Loucy (cell line): ENCODE measurements at regions not wholly inside any gene's neighbourhood (a gene's known extent, or its start where the extent isn't known, plus 50 kb on each side); places are given as distances from the start of the nearest gene placed in this dataset.

Experiments
- H2AFZ ChIP-seq: fragments of 200-600 bp; sonication (generic); 2 replicates; pipeline ENCODE4 v1.6.0; 2016; ENCODE audit warnings: antibody characterized with exemption, mild to moderate bottlenecking, low read length, moderate library complexity
- H3F3A ChIP-seq: fragments of 200-600 bp; 2 replicates; pipeline ENCODE4 v1.6.0; 2016; ENCODE audit warnings: antibody characterized with exemption, low read depth, mild to moderate bottlenecking
- H3K27me3 ChIP-seq: fragments of 200-600 bp; sonication (generic); 2 replicates; pipeline ENCODE4 v1.6.1; 2014; ENCODE audit warnings: low read length, mild to moderate bottlenecking; ENCODE audit not compliant: insufficient read depth, poor library complexity, severe bottlenecking
- H3K36me3 ChIP-seq: fragments of 200-600 bp; sonication (generic); 2 replicates; pipeline ENCODE4 v1.6.1; 2016; ENCODE audit warnings: low read length; ENCODE audit not compliant: insufficient read depth
- H3K4me1 ChIP-seq: fragments of 200-600 bp; sonication (generic); 2 replicates; pipeline ENCODE4 v1.5.1; 2014; ENCODE audit warnings: low read length, mild to moderate bottlenecking; ENCODE audit not compliant: insufficient read depth, poor library complexity, severe bottlenecking
- H3K4me2 ChIP-seq: fragments of 200-600 bp; sonication (generic); 2 replicates; pipeline ENCODE4 v1.6.0; 2014; ENCODE audit warnings: antibody characterized with exemption, low read length, low read depth, mild to moderate bottlenecking; ENCODE audit not compliant: poor library complexity, severe bottlenecking
- H3K4me3 ChIP-seq: fragments of 200-600 bp; sonication (generic); 2 replicates; pipeline ENCODE4 v1.5.1; 2014; ENCODE audit warnings: low read length, mild to moderate bottlenecking, mixed read lengths; ENCODE audit not compliant: poor library complexity, severe bottlenecking
- H3K79me2 ChIP-seq: fragments of 200-600 bp; sonication (generic); 2 replicates; pipeline ENCODE4 v1.6.1; 2014; ENCODE audit warnings: low read length; ENCODE audit not compliant: insufficient read depth
- H3K9ac ChIP-seq: fragments of 200-600 bp; sonication (generic); 2 replicates; pipeline ENCODE4 v1.6.0; 2014; ENCODE audit warnings: mild to moderate bottlenecking, low read depth, low read length, moderate library complexity; ENCODE audit not compliant: poor library complexity, severe bottlenecking
- H3K9me2 ChIP-seq: fragments of 200-600 bp; sonication (generic); replicated peaks from 2 replicates; pipeline ENCODE4 v1.6.1; 2016; ENCODE audit warnings: low read depth, low read length, mixed read lengths
- H3K9me3 ChIP-seq: fragments of 200-600 bp; sonication (generic); 2 replicates; pipeline ENCODE4 v1.6.1; 2014; ENCODE audit warnings: mild to moderate bottlenecking, antibody characterized with exemption, low read length, low read depth; ENCODE audit not compliant: insufficient read depth
- H4K20me1 ChIP-seq: fragments of 200-600 bp; sonication (generic); 2 replicates; pipeline ENCODE4 v1.6.0; 2014; ENCODE audit warnings: antibody characterized with exemption, low read length, mild to moderate bottlenecking; ENCODE audit not compliant: insufficient read depth, poor library complexity, severe bottlenecking
- EZH2phosphoT487 ChIP-seq: fragments of 200-600 bp; IDR thresholded peaks from 2 replicates; pipeline ENCODE4 v1.6.1; 2018; ENCODE audit warnings: antibody characterized with exemption, mild to moderate bottlenecking, moderate library complexity, borderline replicate concordance
- TF ChIP-seq, protein P1 (sequence below): fragments of 200-600 bp; sonication (generic); conservative IDR thresholded peaks from 2 replicates; pipeline ENCODE4 v1.5.1; 2014; ENCODE audit warnings: mild to moderate bottlenecking, antibody characterized with exemption, low read length

DNA sequence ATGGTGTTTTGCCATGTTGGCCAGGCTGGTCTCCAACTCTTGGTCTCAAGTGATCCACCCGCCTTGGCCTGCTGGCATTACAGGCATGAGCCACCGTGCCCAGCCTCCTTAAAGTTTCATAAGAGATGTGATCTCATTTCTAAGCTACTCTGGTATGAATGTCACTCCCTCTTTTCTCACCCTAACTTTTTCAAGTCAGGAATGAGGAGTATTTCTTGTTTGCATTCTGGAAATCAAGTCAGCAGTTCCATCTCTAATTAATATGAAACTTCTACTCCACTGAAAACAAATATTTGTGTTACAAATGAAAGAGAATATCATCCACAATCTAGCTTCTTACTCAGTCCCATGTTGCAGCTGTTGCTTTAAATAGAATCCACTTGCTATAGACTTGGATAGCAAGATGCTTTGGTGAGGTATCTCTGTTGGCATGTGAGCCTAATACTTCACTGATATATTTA lies 61.3 kb downstream of the ARF6 start:
- H3K9me3 ChIP-seq = no peaks in the 10 kb centered on the region
- no peaks in the 10 kb centered on the region for H3K27me3 ChIP-seq
- no peaks in the 10 kb centered on the region for H3K36me3 ChIP-seq
- H3K9ac ChIP-seq = no peak overlapping the region
- no peak overlapping the region for H2AFZ ChIP-seq
- H3K4me1 ChIP-seq = peaks cover 6% of the 10 kb centered on the region
- no peaks in the 10 kb centered on the region for H3F3A ChIP-seq
- no peak overlapping the region for H3K4me3 ChIP-seq
- no peaks in the 10 kb centered on the region for H3K79me2 ChIP-seq
- no peak for TF ChIP-seq EZH2phosphoT487
- TF ChIP-seq, protein P1, sequence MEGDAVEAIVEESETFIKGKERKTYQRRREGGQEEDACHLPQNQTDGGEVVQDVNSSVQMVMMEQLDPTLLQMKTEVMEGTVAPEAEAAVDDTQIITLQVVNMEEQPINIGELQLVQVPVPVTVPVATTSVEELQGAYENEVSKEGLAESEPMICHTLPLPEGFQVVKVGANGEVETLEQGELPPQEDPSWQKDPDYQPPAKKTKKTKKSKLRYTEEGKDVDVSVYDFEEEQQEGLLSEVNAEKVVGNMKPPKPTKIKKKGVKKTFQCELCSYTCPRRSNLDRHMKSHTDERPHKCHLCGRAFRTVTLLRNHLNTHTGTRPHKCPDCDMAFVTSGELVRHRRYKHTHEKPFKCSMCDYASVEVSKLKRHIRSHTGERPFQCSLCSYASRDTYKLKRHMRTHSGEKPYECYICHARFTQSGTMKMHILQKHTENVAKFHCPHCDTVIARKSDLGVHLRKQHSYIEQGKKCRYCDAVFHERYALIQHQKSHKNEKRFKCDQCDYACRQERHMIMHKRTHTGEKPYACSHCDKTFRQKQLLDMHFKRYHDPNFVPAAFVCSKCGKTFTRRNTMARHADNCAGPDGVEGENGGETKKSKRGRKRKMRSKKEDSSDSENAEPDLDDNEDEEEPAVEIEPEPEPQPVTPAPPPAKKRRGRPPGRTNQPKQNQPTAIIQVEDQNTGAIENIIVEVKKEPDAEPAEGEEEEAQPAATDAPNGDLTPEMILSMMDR = no peak
- H4K20me1 ChIP-seq = no peaks in the 10 kb centered on the region
- H3K4me2 ChIP-seq = no peak overlapping the region
- H3K9me2 ChIP-seq = no peaks in the 10 kb centered on the region

DNA sequence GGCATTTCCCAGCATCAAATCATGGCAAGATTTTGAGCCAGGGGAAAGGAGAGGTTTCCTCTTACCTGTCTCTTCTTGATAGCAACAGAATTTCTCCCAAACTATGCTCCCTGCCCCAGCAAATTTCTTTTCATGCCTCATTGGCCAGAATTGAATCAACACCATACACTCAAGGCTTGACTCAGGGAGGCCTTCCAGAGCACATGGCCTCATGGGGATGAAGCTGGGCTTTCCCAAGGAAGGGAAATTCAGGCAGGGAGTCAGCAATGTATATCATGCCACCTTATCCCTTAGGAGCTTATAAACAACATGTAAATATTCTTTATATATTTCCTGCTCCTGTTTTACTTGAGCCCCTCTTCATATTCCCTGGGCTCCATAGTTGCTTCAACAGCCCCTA lies 62.1 kb downstream of the ARF6 start:
- no peak overlapping the region for H3K4me3 ChIP-seq
- H3K9ac ChIP-seq = no peak overlapping the region
- H3K4me1 ChIP-seq = peaks cover 6% of the 10 kb centered on the region
- TF ChIP-seq EZH2phosphoT487 = no peak
- TF ChIP-seq, protein P1 = no peak
- no peaks in the 10 kb centered on the region for H3F3A ChIP-seq
- no peaks in the 10 kb centered on the region for H3K27me3 ChIP-seq
- H4K20me1 ChIP-seq = no peaks in the 10 kb centered on the region
- no peaks in the 10 kb centered on the region for H3K79me2 ChIP-seq
- H3K9me3 ChIP-seq = no peaks in the 10 kb centered on the region
- H3K9me2 ChIP-seq = no peaks in the 10 kb centered on the region
- no peaks in the 10 kb centered on the region for H3K36me3 ChIP-seq
- no peak overlapping the region for H2AFZ ChIP-seq
- no peak overlapping the region for H3K4me2 ChIP-seq

DNA sequence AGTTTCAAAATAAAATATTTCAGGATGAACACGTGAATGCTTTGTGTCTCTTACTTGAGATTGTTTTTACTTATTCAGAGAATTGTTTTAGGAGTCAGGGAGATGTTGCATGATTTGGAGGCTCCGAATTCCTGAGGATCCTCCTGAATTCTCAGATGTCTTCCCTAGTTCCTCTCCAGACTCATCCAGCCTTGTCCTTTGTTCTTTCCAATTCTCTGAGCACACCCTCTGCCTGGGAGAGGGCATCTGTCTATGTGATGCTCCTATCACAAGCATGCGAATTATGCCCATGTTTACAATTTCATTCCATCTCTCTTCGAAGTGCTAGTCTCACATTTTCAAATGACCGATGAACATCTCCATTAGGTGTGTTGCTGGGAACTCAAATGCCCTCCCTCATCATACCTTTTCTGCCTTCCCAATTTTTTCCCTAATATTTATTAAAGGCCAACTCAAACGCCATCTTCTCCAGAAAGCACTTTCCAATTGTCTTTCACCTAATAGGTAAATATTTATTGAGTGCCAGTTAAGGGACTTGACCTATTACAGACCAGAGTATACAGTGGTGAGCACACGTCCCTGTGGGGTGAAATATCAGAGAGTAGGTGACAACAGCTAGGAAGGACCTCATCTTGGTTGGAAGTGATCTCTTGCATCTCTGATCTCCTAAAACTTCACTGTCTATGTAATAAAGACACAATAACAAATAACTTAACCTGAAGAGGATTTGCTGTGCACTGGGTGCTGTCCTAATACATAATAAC lies 64.4 kb downstream of the ARF6 start:
- H3K9me3 ChIP-seq = no peaks in the 10 kb centered on the region

More for the DNA sequence above, 64.4 kb downstream of the ARF6 start:
- no peak overlapping the region for H3K9ac ChIP-seq
- H3K4me3 ChIP-seq = no peak overlapping the region
- no peaks in the 10 kb centered on the region for H3K4me1 ChIP-seq
- H3K36me3 ChIP-seq = no peaks in the 10 kb centered on the region
- TF ChIP-seq, protein P1 = no peak
- TF ChIP-seq EZH2phosphoT487 = no peak
- no peaks in the 10 kb centered on the region for H3K9me2 ChIP-seq
- no peaks in the 10 kb centered on the region for H4K20me1 ChIP-seq
- H3F3A ChIP-seq = no peaks in the 10 kb centered on the region
- H3K27me3 ChIP-seq = no peaks in the 10 kb centered on the region
- H3K4me2 ChIP-seq = no peak overlapping the region
- no peaks in the 10 kb centered on the region for H3K79me2 ChIP-seq
- H2AFZ ChIP-seq = no peak overlapping the region
